ENCODE measurements at regions not wholly inside any gene's neighbourhood (a gene's known extent, or its start where the extent isn't known, plus 50 kb on each side); places are given as distances from the start of the nearest gene placed in this dataset.
"Not testable (repeated sequence)": the region's sequence is repeated elsewhere in the genome, so short reads cannot be mapped to it uniquely, and the experiment has no call there.

GRCh38 chr4:131750006-131750405 is 1399.1 kb upstream of the PCDH10 start:
- ATAC-seq (ENCODE audit: poor library complexity); H3K4me1 Mint-ChIP-seq (ENCODE audit: low read depth); H3K9me3 ChIP-seq (ENCODE audit: control insufficient read depth in 1 of 2, insufficient read depth in 1 of 2, low read length in 2 of 2); CTCF ChIA-PET; H3K27ac Mint-ChIP-seq; H3K27ac ChIP-seq (ENCODE audit: low read depth in 1 of 2, low read length in 2 of 2); H3K36me3 Mint-ChIP-seq (ENCODE audit: low read depth); H3K36me3 ChIP-seq (ENCODE audit: insufficient read depth, low read length); H3K4me1 ChIP-seq (ENCODE audit: insufficient read depth, low read length); POLR2A ChIA-PET; H3K9me3 Mint-ChIP-seq; H3K4me3 Mint-ChIP-seq; H3K4me3 ChIP-seq (ENCODE audit: low read length); H3K27me3 ChIP-seq (ENCODE audit: control insufficient read depth in 1 of 2, insufficient read depth in 2 of 2, low read length in 2 of 2); intact Hi-C loops (cut with DNase I, micrococcal nuclease); H3K27me3 Mint-ChIP-seq: not testable (repeated sequence)
- DNase-seq = peak in 2 of 14 experiments; percentile 3 to 25

DNA sequence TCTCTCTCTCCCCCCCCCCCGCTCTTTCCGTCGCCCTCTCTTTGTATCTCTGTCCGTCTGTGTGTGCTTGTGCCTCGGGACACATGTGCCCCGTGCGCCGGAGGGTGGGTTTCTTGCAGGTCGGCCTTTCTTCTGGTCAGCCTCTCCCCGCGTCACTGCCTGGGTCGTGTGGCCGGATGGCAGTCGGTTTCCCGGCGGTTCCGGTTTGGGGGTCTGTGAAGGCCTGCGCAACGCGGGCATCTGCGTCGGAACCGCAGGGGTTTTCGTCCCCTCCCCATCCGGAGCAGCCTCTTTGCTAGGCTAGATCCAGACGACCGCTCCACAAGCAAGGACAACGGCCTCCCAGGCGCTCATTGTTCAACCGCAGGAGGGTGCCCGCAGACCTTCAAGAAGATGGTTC is 1398.6 kb upstream of the PCDH10 start:
- intact Hi-C loops (cut with DNase I, micrococcal nuclease); H3K36me3 Mint-ChIP-seq (ENCODE audit: low read depth); H3K9me3 Mint-ChIP-seq; H3K27ac Mint-ChIP-seq; H3K27me3 ChIP-seq (ENCODE audit: control insufficient read depth in 1 of 2, insufficient read depth in 2 of 2, low read length in 2 of 2); H3K9me3 ChIP-seq (ENCODE audit: control insufficient read depth in 1 of 2, insufficient read depth in 1 of 2, low read length in 2 of 2); H3K27me3 Mint-ChIP-seq; ATAC-seq (ENCODE audit: poor library complexity); H3K36me3 ChIP-seq (ENCODE audit: insufficient read depth, low read length); H3K4me1 Mint-ChIP-seq (ENCODE audit: low read depth); H3K4me3 ChIP-seq (ENCODE audit: low read length); CTCF ChIA-PET; POLR2A ChIA-PET; H3K4me1 ChIP-seq (ENCODE audit: insufficient read depth, low read length); H3K27ac ChIP-seq (ENCODE audit: low read depth in 1 of 2, low read length in 2 of 2); H3K4me3 Mint-ChIP-seq: not testable (repeated sequence)
- DNase-seq = peak in 1 of 14 experiments; percentile 58

DNA sequence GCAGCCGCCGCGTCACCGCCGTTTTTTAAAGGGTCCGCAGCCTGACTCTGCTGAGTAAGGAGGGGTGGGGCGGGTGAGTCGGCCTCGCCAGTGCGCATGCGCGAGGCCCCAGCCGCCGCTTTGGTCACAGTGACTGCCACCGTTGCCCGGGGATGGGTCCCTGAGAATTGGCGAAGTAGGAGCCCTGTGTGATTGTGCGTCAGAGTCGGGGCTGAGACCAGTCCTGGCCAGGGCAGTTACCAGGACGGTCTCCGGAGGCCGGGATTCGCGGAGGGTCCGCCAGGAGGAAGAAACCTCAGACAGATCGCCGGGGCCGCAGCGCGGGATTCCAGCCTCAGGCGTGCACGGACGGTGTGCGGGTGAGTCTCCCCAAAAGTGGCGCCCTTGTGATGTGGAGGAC is 1386.9 kb upstream of the PCDH10 start:
- H3K27ac ChIP-seq (ENCODE audit: low read depth in 1 of 2, low read length in 2 of 2); H3K9me3 ChIP-seq (ENCODE audit: control insufficient read depth in 1 of 2, insufficient read depth in 1 of 2, low read length in 2 of 2); H3K27me3 Mint-ChIP-seq; H3K27me3 ChIP-seq (ENCODE audit: control insufficient read depth in 1 of 2, insufficient read depth in 2 of 2, low read length in 2 of 2); CTCF ChIA-PET; intact Hi-C loops (cut with DNase I, micrococcal nuclease); H3K4me1 Mint-ChIP-seq (ENCODE audit: low read depth); H3K9me3 Mint-ChIP-seq; H3K36me3 Mint-ChIP-seq (ENCODE audit: low read depth); ATAC-seq (ENCODE audit: poor library complexity); H3K4me3 ChIP-seq (ENCODE audit: low read length); H3K36me3 ChIP-seq (ENCODE audit: insufficient read depth, low read length); DNase-seq; H3K4me3 Mint-ChIP-seq; H3K27ac Mint-ChIP-seq; POLR2A ChIA-PET; H3K4me1 ChIP-seq (ENCODE audit: insufficient read depth, low read length): not testable (repeated sequence)

DNA sequence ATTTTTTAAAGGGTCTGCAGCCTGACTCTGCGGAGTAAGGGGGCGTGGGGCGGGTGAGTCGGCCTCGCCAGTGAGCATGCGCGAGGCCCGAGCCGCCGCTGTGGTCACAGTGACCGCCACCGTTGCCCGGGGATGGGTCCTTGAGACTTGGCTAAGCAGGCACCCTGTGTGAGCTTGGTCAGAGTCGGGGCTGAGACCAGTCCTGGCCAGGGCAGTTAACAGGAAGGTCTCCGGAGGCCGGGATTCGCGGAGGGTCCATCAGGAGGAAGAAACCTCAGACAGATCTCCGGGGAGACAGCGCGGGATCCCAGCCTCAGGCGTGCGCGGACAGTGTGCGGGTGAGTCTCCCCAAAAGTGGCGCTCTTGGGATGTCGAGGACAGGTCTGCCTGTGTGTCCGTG is 1384.4 kb upstream of the PCDH10 start:
- H3K4me1 ChIP-seq (ENCODE audit: insufficient read depth, low read length) = no peaks in the 10 kb centered on the region
- no peak overlapping the region for H3K27ac ChIP-seq (ENCODE audit: low read depth in 1 of 2, low read length in 2 of 2)
- H3K36me3 ChIP-seq (ENCODE audit: insufficient read depth, low read length) = no peaks in the 10 kb centered on the region
- TF ChIP-seq, protein P1, sequence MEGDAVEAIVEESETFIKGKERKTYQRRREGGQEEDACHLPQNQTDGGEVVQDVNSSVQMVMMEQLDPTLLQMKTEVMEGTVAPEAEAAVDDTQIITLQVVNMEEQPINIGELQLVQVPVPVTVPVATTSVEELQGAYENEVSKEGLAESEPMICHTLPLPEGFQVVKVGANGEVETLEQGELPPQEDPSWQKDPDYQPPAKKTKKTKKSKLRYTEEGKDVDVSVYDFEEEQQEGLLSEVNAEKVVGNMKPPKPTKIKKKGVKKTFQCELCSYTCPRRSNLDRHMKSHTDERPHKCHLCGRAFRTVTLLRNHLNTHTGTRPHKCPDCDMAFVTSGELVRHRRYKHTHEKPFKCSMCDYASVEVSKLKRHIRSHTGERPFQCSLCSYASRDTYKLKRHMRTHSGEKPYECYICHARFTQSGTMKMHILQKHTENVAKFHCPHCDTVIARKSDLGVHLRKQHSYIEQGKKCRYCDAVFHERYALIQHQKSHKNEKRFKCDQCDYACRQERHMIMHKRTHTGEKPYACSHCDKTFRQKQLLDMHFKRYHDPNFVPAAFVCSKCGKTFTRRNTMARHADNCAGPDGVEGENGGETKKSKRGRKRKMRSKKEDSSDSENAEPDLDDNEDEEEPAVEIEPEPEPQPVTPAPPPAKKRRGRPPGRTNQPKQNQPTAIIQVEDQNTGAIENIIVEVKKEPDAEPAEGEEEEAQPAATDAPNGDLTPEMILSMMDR (IDR thresholded peaks at IDR 0.05) = no peak
- ATAC-seq (ENCODE audit: poor library complexity) = no peak
- no peaks in the 10 kb centered on the region for H3K9me3 Mint-ChIP-seq
- no peaks in the 10 kb centered on the region for H3K27me3 Mint-ChIP-seq
- peaks cover 0 to 9% of the 10 kb centered on the region in 2 experiments for H3K9me3 ChIP-seq (ENCODE audit: control insufficient read depth in 1 of 2, insufficient read depth in 1 of 2, low read length in 2 of 2)
- H3K4me1 Mint-ChIP-seq (ENCODE audit: low read depth) = no peaks in the 10 kb centered on the region
- intact Hi-C loops (cut with DNase I, micrococcal nuclease) = no loop called here
- ChIA-PET POLR2A (no interaction called here), CTCF (no interaction called here)
- H3K27ac Mint-ChIP-seq = no peak overlapping the region
- no peak overlapping the region for H3K4me3 ChIP-seq (ENCODE audit: low read length)
- H3K27me3 ChIP-seq (ENCODE audit: control insufficient read depth in 1 of 2, insufficient read depth in 2 of 2, low read length in 2 of 2) = no peaks in the 10 kb centered on the region
- no peaks in the 10 kb centered on the region for H3K36me3 Mint-ChIP-seq (ENCODE audit: low read depth)
- peak in 2 of 14 experiments; percentile 2 to 4 for DNase-seq
- H3K4me3 Mint-ChIP-seq = no peak overlapping the region

DNA sequence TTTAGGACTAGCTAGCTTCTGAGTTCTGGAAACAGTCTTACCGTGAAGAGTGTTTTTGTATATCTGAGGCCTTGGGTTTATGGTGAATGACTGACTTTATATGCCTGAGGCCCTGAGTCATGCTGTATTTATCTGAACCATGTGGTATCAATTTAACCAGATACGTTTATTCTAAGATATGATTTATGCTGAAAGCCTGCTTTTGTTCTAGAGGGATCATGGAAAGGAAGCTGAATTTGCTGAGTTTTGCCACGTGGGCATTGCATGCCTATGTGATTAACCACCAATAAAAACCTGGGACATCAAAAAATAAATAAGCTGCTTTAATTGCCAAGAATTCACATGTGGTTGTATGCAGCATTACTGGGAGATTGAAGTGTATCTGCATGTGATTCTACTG is 1374.7 kb upstream of the PCDH10 start:
- H3K9me3 Mint-ChIP-seq; H3K4me3 Mint-ChIP-seq; H3K36me3 Mint-ChIP-seq (ENCODE audit: low read depth); DNase-seq; ATAC-seq (ENCODE audit: poor library complexity); POLR2A ChIA-PET; H3K4me1 ChIP-seq (ENCODE audit: insufficient read depth, low read length); H3K36me3 ChIP-seq (ENCODE audit: insufficient read depth, low read length); CTCF ChIA-PET; H3K9me3 ChIP-seq (ENCODE audit: control insufficient read depth in 1 of 2, insufficient read depth in 1 of 2, low read length in 2 of 2); H3K4me1 Mint-ChIP-seq (ENCODE audit: low read depth); intact Hi-C loops (cut with DNase I, micrococcal nuclease); H3K27ac ChIP-seq (ENCODE audit: low read depth in 1 of 2, low read length in 2 of 2); H3K27me3 ChIP-seq (ENCODE audit: control insufficient read depth in 1 of 2, insufficient read depth in 2 of 2, low read length in 2 of 2); H3K27ac Mint-ChIP-seq; H3K4me3 ChIP-seq (ENCODE audit: low read length); H3K27me3 Mint-ChIP-seq: not testable (repeated sequence)

DNA sequence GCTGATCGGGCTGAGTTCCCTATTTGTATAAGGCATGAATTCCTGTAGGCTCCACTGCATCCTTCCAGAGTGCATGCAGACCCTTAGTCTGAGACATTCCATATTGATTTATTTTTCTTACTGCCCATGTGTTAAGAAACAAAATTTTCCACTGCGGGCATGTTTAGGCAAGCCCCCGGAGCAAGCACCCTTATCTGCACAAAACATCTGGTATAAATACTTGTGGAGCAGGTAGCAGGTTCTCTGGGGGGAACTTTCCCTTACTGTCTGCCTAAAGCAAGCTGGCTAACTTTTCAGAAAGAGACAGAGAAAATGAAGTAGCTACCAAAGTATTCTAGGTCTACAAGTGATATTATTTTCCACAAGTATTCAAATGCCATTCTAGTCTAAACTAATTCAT is 1338.5 kb upstream of the PCDH10 start:
- DNase-seq; H3K4me1 Mint-ChIP-seq (ENCODE audit: low read depth); H3K36me3 ChIP-seq (ENCODE audit: insufficient read depth, low read length); CTCF ChIA-PET; H3K27ac ChIP-seq (ENCODE audit: low read depth in 1 of 2, low read length in 2 of 2); H3K4me1 ChIP-seq (ENCODE audit: insufficient read depth, low read length); H3K9me3 Mint-ChIP-seq; H3K4me3 Mint-ChIP-seq; H3K27me3 Mint-ChIP-seq; H3K27ac Mint-ChIP-seq; ATAC-seq (ENCODE audit: poor library complexity); H3K36me3 Mint-ChIP-seq (ENCODE audit: low read depth); intact Hi-C loops (cut with DNase I, micrococcal nuclease); H3K27me3 ChIP-seq (ENCODE audit: control insufficient read depth in 1 of 2, insufficient read depth in 2 of 2, low read length in 2 of 2); H3K4me3 ChIP-seq (ENCODE audit: low read length); H3K9me3 ChIP-seq (ENCODE audit: control insufficient read depth in 1 of 2, insufficient read depth in 1 of 2, low read length in 2 of 2); POLR2A ChIA-PET: not testable (repeated sequence)

Measured in CD4-positive, alpha-beta T cell (primary cell).